HG02798 (cell line): ENCODE measurements at regions not wholly inside any gene's neighbourhood (a gene's known extent, or its start where the extent isn't known, plus 50 kb on each side); places are given as distances from the start of the nearest gene placed in this dataset.

Experiments
- ATAC-seq: cut with Tn5 transposase; IDR thresholded peaks from one replicate; pipeline ENCODE4 v1.9.1; 2021; ENCODE audit warnings: mild to moderate bottlenecking; ENCODE audit not compliant: unreplicated experiment, poor library complexity

DNA sequence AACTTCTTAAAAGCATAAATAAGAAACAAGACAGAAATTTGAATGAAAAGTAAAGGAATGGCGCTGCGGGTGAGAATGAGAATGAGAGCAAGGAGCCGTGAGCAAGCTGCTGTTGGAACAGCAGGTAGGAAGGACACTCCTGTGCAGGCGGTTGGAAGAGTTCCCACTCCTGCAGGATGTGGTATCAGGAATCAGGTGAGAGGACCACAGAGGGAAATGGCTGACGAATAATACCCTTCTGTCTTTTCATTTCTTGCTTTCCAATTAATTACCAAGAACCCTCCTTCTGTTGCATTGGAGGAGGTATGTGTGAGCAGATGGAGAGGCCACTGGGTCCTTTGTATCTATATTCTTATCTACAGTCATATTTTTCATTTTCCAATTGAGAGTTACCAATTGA lies 1504.2 kb downstream of the EFNB2 start:
- ATAC-seq: no peak

DNA sequence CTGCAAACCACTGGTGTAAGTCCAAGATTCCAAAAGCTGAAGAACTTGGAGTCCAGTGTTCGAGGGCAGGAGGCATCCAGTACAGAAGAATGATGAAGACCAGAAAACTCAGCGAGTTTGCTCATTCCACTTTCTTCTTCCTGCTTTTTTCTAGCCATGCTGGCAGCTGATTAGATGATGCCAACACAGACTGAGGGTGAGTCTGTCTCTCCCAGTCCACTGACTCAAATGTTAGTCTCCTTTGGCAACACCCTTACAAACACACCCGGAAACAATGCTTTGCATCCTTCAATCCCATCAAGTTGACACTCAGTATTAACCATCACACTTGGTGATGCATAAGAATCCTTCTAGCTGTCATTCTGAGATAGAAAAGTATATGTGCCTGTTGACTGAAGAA lies 1504.6 kb downstream of the EFNB2 start:
- ATAC-seq: no peak

DNA sequence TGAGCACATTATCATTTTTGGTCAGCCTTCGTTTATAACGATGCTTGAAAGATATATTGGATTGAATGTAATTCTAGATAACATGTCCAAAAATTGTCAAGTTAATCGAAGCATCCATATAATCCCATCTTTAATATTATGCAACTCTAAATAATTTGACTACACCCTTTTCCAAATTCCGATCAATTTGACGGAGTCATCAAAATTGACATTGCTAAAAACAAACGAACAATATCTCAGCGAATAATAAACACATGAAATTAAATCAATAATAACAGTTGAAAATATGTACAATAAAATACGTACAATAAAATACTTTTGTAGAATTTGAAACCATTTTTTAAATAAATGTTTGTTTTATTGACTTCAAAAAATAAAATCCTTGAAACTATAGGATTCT lies 1516.4 kb downstream of the EFNB2 start:
- no peak for ATAC-seq

- no peak for ATAC-seq
These were observed 1519.2 kb downstream of the EFNB2 start for GRCh38 chr13:105016266-105016665.

GRCh38 chr13:105008604-105009003 lies 1526.9 kb downstream of the EFNB2 start:
- ATAC-seq: no peak

- ATAC-seq: no peak
These were observed 1528.2 kb downstream of the EFNB2 start for GRCh38 chr13:105007166-105007808.

DNA sequence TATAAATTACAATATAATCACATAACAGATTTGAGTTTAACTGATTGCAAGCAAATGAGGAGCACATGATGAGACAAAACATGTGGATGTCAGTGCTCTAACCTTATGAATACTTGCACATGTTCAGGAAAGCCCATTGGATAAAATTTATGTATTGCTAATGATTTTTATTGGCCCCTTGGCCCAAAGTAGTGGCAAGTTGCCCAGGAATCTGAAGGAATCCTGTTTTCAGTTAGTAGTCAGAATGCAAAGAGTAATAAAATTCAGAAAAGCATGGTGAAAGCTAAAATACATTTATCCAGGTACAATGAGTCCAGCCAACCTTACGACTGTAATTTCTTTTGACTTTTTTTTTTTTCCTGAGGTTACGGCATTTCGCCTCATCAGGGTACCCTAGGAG lies 1539.4 kb downstream of the EFNB2 start:
- ATAC-seq: no peak

GRCh38 chr13:104993708-104994107 lies 1541.8 kb downstream of the EFNB2 start:
- no peak for ATAC-seq

- no peak for ATAC-seq
These were observed 1547.8 kb downstream of the EFNB2 start for GRCh38 chr13:104987621-104988020.

DNA sequence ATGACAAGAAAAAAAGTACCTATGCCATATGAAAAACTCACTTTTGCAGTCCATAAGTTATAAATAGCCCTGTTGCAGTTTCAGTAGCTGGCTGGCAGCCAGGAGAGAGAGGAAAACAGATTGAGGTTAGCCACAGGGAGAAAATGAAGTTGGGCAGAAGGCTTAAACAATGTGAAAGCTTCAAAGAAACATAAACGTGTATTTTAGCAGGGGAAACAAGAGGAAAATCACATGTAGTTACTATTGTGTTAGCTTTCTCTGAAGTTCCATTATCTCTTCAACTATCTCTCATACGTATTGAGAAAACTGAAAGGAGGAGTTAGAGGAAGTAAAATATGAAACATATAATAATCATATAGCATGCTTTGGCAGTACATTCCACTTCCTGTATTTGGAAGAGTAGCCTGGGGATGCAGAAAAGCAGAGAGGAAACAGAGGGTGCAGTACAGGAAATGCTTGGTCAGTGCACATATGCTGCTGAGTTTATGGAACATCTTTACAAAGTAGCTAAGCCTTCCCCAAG lies 1551.1 kb downstream of the EFNB2 start:
- peak; percentile 81 for ATAC-seq

GRCh38 chr13:104983601-104984000 lies 1551.9 kb downstream of the EFNB2 start:
- ATAC-seq: no peak

DNA sequence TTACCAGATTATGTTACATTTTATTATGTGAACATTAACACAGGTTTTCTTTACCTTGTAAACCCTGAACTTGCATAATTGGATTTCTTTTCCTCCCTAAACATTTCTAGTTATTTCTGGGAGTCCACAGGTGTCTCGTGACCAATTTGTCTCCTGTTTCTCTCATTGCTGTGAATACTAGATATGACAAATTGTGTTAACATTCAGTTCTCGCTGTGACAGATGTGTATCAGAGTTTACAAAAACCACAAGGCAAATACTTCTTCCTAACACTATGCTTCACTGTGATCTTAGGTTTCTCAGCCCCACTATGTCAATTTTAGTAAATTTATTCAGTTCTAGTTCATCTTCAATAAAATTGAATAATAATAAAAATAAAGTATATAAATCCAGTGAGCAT lies 1554.9 kb downstream of the EFNB2 start:
- ATAC-seq: no peak

DNA sequence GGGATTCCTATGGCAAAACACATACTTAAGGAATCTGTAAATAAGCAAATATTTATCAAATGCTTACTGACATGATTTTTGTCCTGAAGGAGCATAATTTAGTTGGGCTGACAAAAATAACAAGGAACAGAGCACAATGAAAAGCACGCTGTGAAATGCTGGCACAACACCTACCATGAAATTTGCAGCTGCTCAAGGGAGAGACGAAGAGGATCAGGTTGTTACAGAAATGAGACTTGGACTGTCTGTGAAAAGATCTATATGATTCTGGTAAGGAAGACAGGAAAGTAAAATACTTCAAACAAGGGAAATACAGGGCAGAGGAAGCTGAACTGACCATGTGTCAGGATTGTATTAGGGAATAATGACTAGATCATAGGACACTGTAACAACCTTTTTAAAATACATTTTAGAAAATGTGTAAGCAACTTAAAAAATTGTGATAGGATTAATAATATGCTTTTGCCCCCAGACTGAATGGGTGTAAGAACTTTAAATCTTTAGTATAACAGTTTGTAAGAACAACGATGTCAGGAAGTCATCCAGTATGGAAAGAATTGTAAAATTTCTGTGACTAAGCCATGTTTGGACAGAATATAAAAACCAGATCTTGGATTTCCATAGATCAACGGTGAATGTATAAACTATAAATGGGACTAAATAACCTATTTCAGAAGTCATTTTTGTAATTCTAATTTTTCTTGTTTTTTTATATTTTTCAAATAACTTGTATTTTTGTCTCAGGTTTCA lies 1556.0 kb downstream of the EFNB2 start:
- ATAC-seq: no peak

DNA sequence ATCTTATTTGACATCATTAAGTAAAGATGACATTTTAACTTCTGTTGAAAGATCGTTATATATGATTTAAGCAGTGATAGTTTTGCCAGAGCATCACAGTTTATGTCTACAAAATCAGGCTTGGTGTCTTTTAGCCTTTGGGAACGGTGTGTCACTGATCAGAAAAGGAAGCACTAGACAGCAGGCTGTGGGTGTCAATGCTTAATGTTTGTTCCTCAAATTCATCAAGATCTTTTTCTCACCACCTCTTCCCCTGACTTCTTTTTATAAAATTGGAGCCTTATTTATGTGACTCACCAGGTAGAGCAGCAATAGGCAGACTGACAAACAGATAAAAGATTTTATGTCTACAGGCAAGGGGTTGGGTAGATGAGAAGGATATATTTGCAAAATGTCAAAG lies 1558.5 kb downstream of the EFNB2 start:
- no peak for ATAC-seq

GRCh38 chr13:104975272-104975671 lies 1560.2 kb downstream of the EFNB2 start:
- ATAC-seq: peak; percentile 68

GRCh38 chr13:104968876-104969275 lies 1566.6 kb downstream of the EFNB2 start:
- ATAC-seq: no peak

- no peak for ATAC-seq
These were observed 1567.4 kb downstream of the EFNB2 start for GRCh38 chr13:104967836-104968630.

GRCh38 chr13:104967376-104967775 lies 1568.1 kb downstream of the EFNB2 start:
- no peak for ATAC-seq

DNA sequence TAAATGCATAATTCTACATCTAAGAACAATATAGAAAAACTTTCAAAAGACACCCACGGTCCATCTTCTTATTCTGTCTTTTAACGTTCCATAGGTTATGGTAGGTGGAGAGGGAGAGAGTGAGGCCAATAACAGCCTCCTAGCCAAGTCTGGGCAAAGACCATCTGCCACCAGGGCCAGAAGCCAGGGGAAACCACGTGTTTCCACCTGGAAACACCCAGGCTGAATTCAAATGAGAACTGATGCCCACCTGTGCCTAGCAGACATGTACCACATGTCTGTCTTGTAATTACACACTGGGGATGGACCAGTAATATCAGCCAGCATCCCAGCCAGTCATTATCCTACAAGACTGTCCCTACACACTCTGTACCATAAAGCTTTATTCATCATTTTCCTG lies 1573.1 kb downstream of the EFNB2 start:
- ATAC-seq: no peak

DNA sequence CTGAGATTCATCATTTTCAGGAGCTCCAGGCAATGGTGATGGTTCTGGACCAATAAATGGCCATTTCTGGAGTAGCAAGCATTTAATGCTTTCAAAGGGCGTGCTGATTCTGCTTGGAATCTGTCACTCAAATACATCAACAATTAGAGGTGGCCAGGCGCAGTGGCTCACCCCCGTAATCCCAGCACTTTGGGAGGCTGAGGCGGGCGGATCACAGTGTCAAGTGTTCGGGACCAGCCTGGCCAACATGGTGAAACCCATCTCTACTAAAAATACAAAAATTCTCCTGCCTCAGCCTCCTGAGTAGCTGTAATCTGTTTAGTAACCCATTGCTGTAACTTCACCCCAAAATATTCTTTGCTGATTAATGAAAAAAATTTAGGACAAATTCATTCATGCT lies 1574.2 kb downstream of the EFNB2 start:
- ATAC-seq: no peak

- ATAC-seq: peak; percentile 36
These were observed 1581.3 kb downstream of the EFNB2 start for GRCh38 chr13:104954210-104954609.
